GM12878 (cell line): ENCODE measurements at regions not wholly inside any gene's neighbourhood (a gene's known extent, or its start where the extent isn't known, plus 50 kb on each side); places are given as distances from the start of the nearest gene placed in this dataset.

Experiments
- ATF3 ChIP-seq: IDR thresholded peaks from 2 replicates; pipeline ENCODE4 v1.6.1; 2011; ENCODE audit warnings: low read depth, mild to moderate bottlenecking, low read length, moderate library complexity, borderline replicate concordance; ENCODE audit errors: extremely low read depth
- BCL11A ChIP-seq: IDR thresholded peaks from 2 replicates; pipeline ENCODE4 v1.6.1; 2011; ENCODE audit warnings: low read depth, low read length
- BCL3 ChIP-seq: IDR thresholded peaks from 2 replicates; pipeline ENCODE4 v1.6.1; 2011; ENCODE audit warnings: borderline replicate concordance, low read depth, mild to moderate bottlenecking, moderate library complexity, low read length; ENCODE audit not compliant: insufficient read depth, poor library complexity, severe bottlenecking
- FOS ChIP-seq: IDR thresholded peaks from 3 replicates; pipeline ENCODE4 v1.6.1; 2011; ENCODE audit warnings: borderline replicate concordance; ENCODE audit not compliant: insufficient read length; ENCODE audit errors: extremely low read depth
- FOXK2 ChIP-seq: fragments of 450-650 bp; IDR thresholded peaks from 2 replicates; pipeline ENCODE4 v1.6.1; 2017; ENCODE audit warnings: mild to moderate bottlenecking, moderate library complexity
- KDM1A ChIP-seq: fragments of 200-600 bp; sonication (generic); IDR thresholded peaks from 2 replicates; pipeline ENCODE4 v1.6.1; 2016; ENCODE audit warnings: borderline replicate concordance
- LARP7 ChIP-seq: fragments of 450-650 bp; IDR thresholded peaks from 2 replicates; pipeline ENCODE4 v1.6.1; 2017; ENCODE audit warnings: mild to moderate bottlenecking
- MAX ChIP-seq: IDR thresholded peaks from 2 replicates; pipeline ENCODE4 v1.6.1; 2012; ENCODE audit warnings: low read depth, low read length, improper control_type of control experiment
- MXI1 ChIP-seq: fragments of 150-350 bp; IDR thresholded peaks from 2 replicates; pipeline ENCODE4 v1.6.1; 2011; ENCODE audit warnings: low read depth, mild to moderate bottlenecking, inconsistent platforms, low read length, improper control_type of control experiment
- MYB ChIP-seq: fragments of 150-350 bp; IDR thresholded peaks from 2 replicates; pipeline ENCODE4 v1.6.1; 2014; ENCODE audit warnings: mild to moderate bottlenecking, low read depth, low read length, borderline replicate concordance
- NFXL1 ChIP-seq: fragments of 450-650 bp; IDR thresholded peaks from 2 replicates; pipeline ENCODE4 v1.6.1; 2017; ENCODE audit warnings: antibody characterized with exemption, mild to moderate bottlenecking, borderline replicate concordance
- NR2F1 ChIP-seq: fragments of 450-650 bp; conservative IDR thresholded peaks from 2 replicates; pipeline ENCODE4 v1.6.1; 2017; ENCODE audit warnings: mild to moderate bottlenecking
- POLR2A ChIP-seq: IDR thresholded peaks from 2 replicates; pipeline ENCODE4 v1.6.1; 2011; ENCODE audit warnings: low read depth, mild to moderate bottlenecking, low read length
- REST ChIP-seq: IDR thresholded peaks from 2 replicates; pipeline ENCODE4 v1.6.1; 2012; ENCODE audit warnings: mild to moderate bottlenecking, low read depth, low read length
- SMAD5 ChIP-seq: IDR thresholded peaks from 2 replicates; pipeline ENCODE4 v1.6.1; 2016; ENCODE audit warnings: antibody characterized with exemption, low read depth
- SP1 ChIP-seq: IDR thresholded peaks from one replicate; pipeline ENCODE4 v1.6.1; 2011; ENCODE audit warnings: low read depth, low read length
- TAF1 ChIP-seq: IDR thresholded peaks from 2 replicates; pipeline ENCODE4 v1.6.1; 2011; ENCODE audit warnings: mild to moderate bottlenecking, low read depth, low read length, borderline replicate concordance
- TCF3 ChIP-seq: IDR thresholded peaks from 2 replicates; pipeline ENCODE4 v1.6.1; 2012; ENCODE audit warnings: low read depth, mild to moderate bottlenecking, low read length, borderline replicate concordance; ENCODE audit not compliant: insufficient read depth
- YY1 ChIP-seq: IDR thresholded peaks from 2 replicates; pipeline ENCODE4 v1.6.1; 2011; ENCODE audit warnings: low read depth, mild to moderate bottlenecking, low read length
- TF ChIP-seq, protein P1 (sequence below): fragments of 450-650 bp; IDR thresholded peaks from 2 replicates; pipeline ENCODE4 v1.6.1; 2018; ENCODE audit warnings: borderline replicate concordance, mild to moderate bottlenecking; ENCODE audit not compliant: partially characterized antibody

DNA sequence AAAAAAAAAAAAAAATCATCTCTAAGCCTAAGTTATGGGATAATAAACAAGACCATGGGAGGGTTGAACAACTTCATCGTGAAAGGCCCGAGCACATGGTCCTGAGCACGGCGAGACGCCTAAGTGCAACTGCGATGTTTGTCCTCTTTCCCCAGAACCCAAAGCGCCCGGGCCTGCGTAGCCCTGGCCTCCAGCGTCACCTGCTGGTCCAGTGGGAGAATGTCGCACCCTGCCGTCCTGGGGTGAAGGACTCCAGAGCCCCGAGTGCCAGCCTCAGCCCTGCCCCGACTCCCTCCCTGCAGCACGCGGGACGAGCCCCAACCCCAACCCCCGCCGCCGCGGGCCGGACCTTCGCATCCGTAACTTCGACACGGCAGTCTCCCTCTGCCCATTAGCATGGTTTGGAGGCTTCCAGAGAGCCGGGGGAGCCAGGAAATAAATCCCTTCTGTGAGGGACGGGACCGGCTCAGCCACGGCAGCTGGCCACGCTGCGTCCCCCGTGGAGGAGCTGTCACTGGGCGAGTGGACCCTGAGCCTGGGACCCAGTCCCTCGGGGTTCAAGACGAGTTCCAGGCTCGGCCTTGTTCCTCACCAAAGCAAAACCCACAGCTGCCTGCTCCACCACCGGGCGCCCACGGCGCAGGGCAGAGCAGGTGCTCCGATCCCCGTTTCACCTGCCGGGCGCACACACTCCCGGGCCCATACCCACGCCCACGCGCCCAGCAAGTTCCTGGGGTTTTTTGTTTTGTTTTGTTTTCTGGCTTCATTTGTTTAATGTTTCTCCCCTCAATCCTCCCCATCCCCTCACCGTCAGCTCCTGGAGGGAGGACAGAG is 132.5 kb upstream of the HAND1 start (continued):
- no peak for TF ChIP-seq FOS
- no peak for TF ChIP-seq TCF3
- no peak for TF ChIP-seq FOXK2
- peak; percentile 73; the same call in 1 of the 2 replicates for TF ChIP-seq YY1
- no peak for TF ChIP-seq REST
- TF ChIP-seq NFXL1, result no peak
- TF ChIP-seq POLR2A, result no peak
- TF ChIP-seq, protein P1, sequence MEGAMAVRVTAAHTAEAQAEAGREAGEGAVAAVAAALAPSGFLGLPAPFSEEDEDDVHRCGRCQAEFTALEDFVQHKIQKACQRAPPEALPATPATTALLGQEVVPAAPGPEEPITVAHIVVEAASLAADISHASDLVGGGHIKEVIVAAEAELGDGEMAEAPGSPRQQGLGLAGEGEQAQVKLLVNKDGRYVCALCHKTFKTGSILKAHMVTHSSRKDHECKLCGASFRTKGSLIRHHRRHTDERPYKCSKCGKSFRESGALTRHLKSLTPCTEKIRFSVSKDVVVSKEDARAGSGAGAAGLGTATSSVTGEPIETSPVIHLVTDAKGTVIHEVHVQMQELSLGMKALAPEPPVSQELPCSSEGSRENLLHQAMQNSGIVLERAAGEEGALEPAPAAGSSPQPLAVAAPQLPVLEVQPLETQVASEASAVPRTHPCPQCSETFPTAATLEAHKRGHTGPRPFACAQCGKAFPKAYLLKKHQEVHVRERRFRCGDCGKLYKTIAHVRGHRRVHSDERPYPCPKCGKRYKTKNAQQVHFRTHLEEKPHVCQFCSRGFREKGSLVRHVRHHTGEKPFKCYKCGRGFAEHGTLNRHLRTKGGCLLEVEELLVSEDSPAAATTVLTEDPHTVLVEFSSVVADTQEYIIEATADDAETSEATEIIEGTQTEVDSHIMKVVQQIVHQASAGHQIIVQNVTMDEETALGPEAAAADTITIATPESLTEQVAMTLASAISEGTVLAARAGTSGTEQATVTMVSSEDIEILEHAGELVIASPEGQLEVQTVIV, result no peak
- TF ChIP-seq MXI1, result no peak
- TF ChIP-seq BCL11A, result no peak
- TF ChIP-seq NR2F1, result no peak
- TF ChIP-seq SMAD5, result no peak
- no peak for TF ChIP-seq MAX
- TF ChIP-seq MYB, result no peak
- no peak for TF ChIP-seq BCL3
- TF ChIP-seq SP1, result peak; percentile 27
- no peak for TF ChIP-seq ATF3
- no peak for TF ChIP-seq TAF1
- 0 out of 2 replicates have a peak, but pooled peaks have one; percentile 36 for TF ChIP-seq LARP7
- no peak for TF ChIP-seq KDM1A
